Stimulated activated CD8-positive, alpha-beta memory T cell treated with anti-CD3 and anti-CD28 coated beads, Interleukin-4, amount 100 ng/mL, for 1 hour (primary cell): ENCODE measurements at regions not wholly inside any gene's neighbourhood (a gene's known extent, or its start where the extent isn't known, plus 50 kb on each side); places are given as distances from the start of the nearest gene placed in this dataset.
"Not testable (repeated sequence)": the region's sequence is repeated elsewhere in the genome, so short reads cannot be mapped to it uniquely, and the experiment has no call there.

Experiments used
- DNase-seq, 2 donors: peaks; one replicate each; pipeline ENCODE4 v3.0.0-alpha.2; 2020; ENCODE audit warnings: low read depth in 2 of 2, low spot score in 1 of 2

- no peak for DNase-seq
These were observed 547.5 kb downstream of the KCNH5 start for GRCh38 chr14:62497708-62498107.

GRCh38 chr14:62501021-62501750, 544.1 kb downstream of the KCNH5 start:
- no peak for DNase-seq

- DNase-seq = no peak
These were observed 540.2 kb downstream of the KCNH5 start for GRCh38 chr14:62505045-62505444.

GRCh38 chr14:62521309-62521708, 523.9 kb downstream of the KCNH5 start:
- not testable (repeated sequence) for DNase-seq

- no peak for DNase-seq
These were observed 517.0 kb downstream of the KCNH5 start for GRCh38 chr14:62528296-62528695.

GRCh38 chr14:62532181-62532580, 513.1 kb downstream of the KCNH5 start:
- no peak for DNase-seq

GRCh38 chr14:62546862-62547474, 498.3 kb downstream of the KCNH5 start:
- DNase-seq = no peak

- DNase-seq = no peak
These were observed 487.8 kb downstream of the KCNH5 start for GRCh38 chr14:62557416-62557815.

- no peak for DNase-seq
These were observed 486.8 kb downstream of the KCNH5 start for GRCh38 chr14:62558451-62558850.

GRCh38 chr14:62585247-62585646, 460.0 kb downstream of the KCNH5 start:
- DNase-seq = no peak

GRCh38 chr14:62592877-62593276, 452.4 kb downstream of the KCNH5 start:
- DNase-seq = no peak

- no peak for DNase-seq
These were observed 448.1 kb downstream of the KCNH5 start for GRCh38 chr14:62597143-62597542.

- no peak for DNase-seq
These were observed 445.5 kb downstream of the KCNH5 start for GRCh38 chr14:62599616-62600385.

- no peak for DNase-seq
These were observed 442.5 kb downstream of the KCNH5 start for GRCh38 chr14:62602712-62603111.

- DNase-seq = no peak
These were observed 440.7 kb downstream of the KCNH5 start for GRCh38 chr14:62604524-62604923.

- DNase-seq = no peak
These were observed 431.1 kb downstream of the KCNH5 start for GRCh38 chr14:62614122-62614521.

- DNase-seq = no peak
These were observed 428.6 kb downstream of the KCNH5 start for GRCh38 chr14:62616668-62617067.

- DNase-seq = no peak
These were observed 418.8 kb downstream of the KCNH5 start for GRCh38 chr14:62626416-62626815.

GRCh38 chr14:62629176-62629725, 416.0 kb downstream of the KCNH5 start:
- DNase-seq = no peak

GRCh38 chr14:62631176-62631575, 414.1 kb downstream of the KCNH5 start:
- DNase-seq = no peak

- DNase-seq = no peak
These were observed 412.5 kb downstream of the KCNH5 start for GRCh38 chr14:62632771-62633170.

GRCh38 chr14:62645649-62646048, 399.6 kb downstream of the KCNH5 start:
- DNase-seq = no peak
